HEK293 (cell line): ENCODE measurements at regions not wholly inside any gene's neighbourhood (a gene's known extent, or its start where the extent isn't known, plus 50 kb on each side); places are given as distances from the start of the nearest gene placed in this dataset.

ENCODE experiments used
- CTCF ChIA-PET: fragments of 350-600 bp; formaldehyde crosslinking; extraction: SDS; loops from one replicate; lab custom pipeline; 2021; ENCODE audit warnings: antibody characterized with exemption; lab: Yijun Ruan, JAX
- POLR2A ChIA-PET: fragments of 300-600 bp; formaldehyde crosslinking; extraction: SDS; loops from one replicate; lab custom pipeline; 2020; ENCODE audit warnings: antibody characterized with exemption, inconsistent platforms; lab: Yijun Ruan, JAX
- H3K27ac ChIP-seq: fragments of 200-500 bp; sonication (Bioruptor generic); 2 replicates; pipeline ENCODE4 v1.5.1; 2014; ENCODE audit warnings: low read depth, low read length, control low read depth, inconsistent platforms; ENCODE audit errors: extremely low read depth
- H3K36me3 ChIP-seq, 2 experiments: fragments of 200-500 bp in 1 of 2; sonication (Bioruptor generic) in 1 of 2; 1 replicate in 1 of 2; 2 replicates in 1 of 2; pipeline ENCODE4 v1.5.1; 2014 to 2017; ENCODE audit warnings: inconsistent platforms in 2 of 2, low read length in 2 of 2; ENCODE audit not compliant: control insufficient read depth in 2 of 2, insufficient read depth in 1 of 2
- H3K4me1 ChIP-seq: fragments of 200-500 bp; sonication (Bioruptor generic); 2 replicates; pipeline ENCODE4 v1.5.1; 2014; ENCODE audit warnings: mild to moderate bottlenecking, low read length, inconsistent platforms; ENCODE audit not compliant: control insufficient read depth, insufficient read depth
- H3K4me3 ChIP-seq: 2 replicates; pipeline ENCODE4 v1.5.1; 2011; ENCODE audit warnings: low read depth, mild to moderate bottlenecking, control low read depth, low read length, moderate library complexity
- H3K9me3 ChIP-seq: fragments of 200-500 bp; sonication (Bioruptor generic); 2 replicates; pipeline ENCODE4 v1.5.1; 2014; ENCODE audit warnings: low read depth, low read length, inconsistent platforms; ENCODE audit not compliant: control insufficient read depth, insufficient read depth
- FEZF1 ChIP-seq: fragments of 450-650 bp; formaldehyde crosslinking; IDR thresholded peaks from 2 replicates; pipeline ENCODE4 v1.5.1; 2016; ENCODE audit warnings: missing biosample characterization, missing genetic modification characterization
- HOXA7 ChIP-seq: sonication (generic); formaldehyde crosslinking; IDR thresholded peaks from 2 replicates; pipeline ENCODE4 v1.8.1; 2022; ENCODE audit warnings: missing genetic modification reagents, borderline replicate concordance
- PRDM10 ChIP-seq: fragments of 450-650 bp; formaldehyde crosslinking; IDR thresholded peaks from 2 replicates; pipeline ENCODE4 v1.5.1; 2016; ENCODE audit warnings: missing biosample characterization, missing genetic modification characterization
- SP2 ChIP-seq: fragments of 450-650 bp; formaldehyde crosslinking; IDR thresholded peaks from 2 replicates; pipeline ENCODE4 v1.5.1; 2016; ENCODE audit warnings: missing biosample characterization, missing genetic modification characterization
- ZBTB6 ChIP-seq: fragments of 450-650 bp; formaldehyde crosslinking; IDR thresholded peaks from 2 replicates; pipeline ENCODE4 v1.5.1; 2017; ENCODE audit warnings: missing biosample characterization, missing genetic modification characterization
- ZFP3 ChIP-seq: fragments of 450-650 bp; formaldehyde crosslinking; IDR thresholded peaks from 2 replicates; pipeline ENCODE4 v1.5.1; 2016; ENCODE audit warnings: low read depth, missing biosample characterization, missing genetic modification characterization
- ZNF146 ChIP-seq: fragments of 450-650 bp; formaldehyde crosslinking; IDR thresholded peaks from 2 replicates; pipeline ENCODE4 v1.5.1; 2016; ENCODE audit warnings: missing biosample characterization, missing genetic modification characterization
- ZNF169 ChIP-seq: fragments of 450-650 bp; formaldehyde crosslinking; IDR thresholded peaks from 2 replicates; pipeline ENCODE4 v1.5.1; 2016; ENCODE audit warnings: missing biosample characterization, missing genetic modification characterization
- ZNF223 ChIP-seq: fragments of 450-650 bp; formaldehyde crosslinking; IDR thresholded peaks from 2 replicates; pipeline ENCODE4 v1.5.1; 2016; ENCODE audit warnings: missing biosample characterization, missing genetic modification characterization
- ZNF248 ChIP-seq: fragments of 450-650 bp; formaldehyde crosslinking; IDR thresholded peaks from 2 replicates; pipeline ENCODE4 v1.5.1; 2017; ENCODE audit warnings: missing biosample characterization, missing genetic modification characterization
- ZNF362 ChIP-seq: fragments of 450-650 bp; formaldehyde crosslinking; IDR thresholded peaks from 2 replicates; pipeline ENCODE4 v1.5.1; 2016; ENCODE audit warnings: missing biosample characterization, missing genetic modification characterization
- ZNF48 ChIP-seq: fragments of 450-650 bp; formaldehyde crosslinking; IDR thresholded peaks from 2 replicates; pipeline ENCODE4 v1.5.1; 2016; ENCODE audit warnings: missing biosample characterization, missing genetic modification characterization
- ZNF518A ChIP-seq: fragments of 450-650 bp; formaldehyde crosslinking; conservative IDR thresholded peaks from 2 replicates; pipeline ENCODE4 v1.5.1; 2016; ENCODE audit warnings: low read depth, missing biosample characterization, missing genetic modification characterization
- ZNF521 ChIP-seq: fragments of 450-650 bp; formaldehyde crosslinking; IDR thresholded peaks from 2 replicates; pipeline ENCODE4 v1.5.1; 2017; ENCODE audit warnings: missing biosample characterization, mild to moderate bottlenecking, missing genetic modification characterization
- ZNF580 ChIP-seq: fragments of 450-650 bp; formaldehyde crosslinking; IDR thresholded peaks from 2 replicates; pipeline ENCODE4 v1.5.1; 2016; ENCODE audit warnings: missing biosample characterization, missing genetic modification characterization
- ZNF600 ChIP-seq: fragments of 450-650 bp; formaldehyde crosslinking; IDR thresholded peaks from 2 replicates; pipeline ENCODE4 v1.5.1; 2016; ENCODE audit warnings: missing biosample characterization, missing genetic modification characterization
- ZNF830 ChIP-seq: fragments of 450-650 bp; IDR thresholded peaks from 2 replicates; pipeline ENCODE4 v1.5.0; 2018; ENCODE audit warnings: missing biosample characterization, missing genetic modification characterization, low read depth, mild to moderate bottlenecking, moderate library complexity

- no peak for TF ChIP-seq ZNF518A (tag by site-specific recombination)
- TF ChIP-seq ZNF362 (tag by site-specific recombination) = no peak
- no peak for TF ChIP-seq ZNF169 (tag by site-specific recombination)
These were observed 461.5 kb upstream of the MKI67 start (continued) for GRCh38 chr10:128587689-128588088.

- Histone ChIP-seq H3K4me3 (no peak overlapping the region), H3K27ac (no peak overlapping the region)
These were observed 462.2 kb upstream of the MKI67 start for GRCh38 chr10:128588402-128588801.

GRCh38 chr10:128594688-128595087 is 468.5 kb upstream of the MKI67 start:
- POLR2A ChIA-PET = no interaction called here
- CTCF ChIA-PET = no interaction called here
- TF ChIP-seq ZNF48 = no peak
- no peaks in the 10 kb centered on the region for H3K4me1 ChIP-seq
- no peak overlapping the region for H3K27ac ChIP-seq
- no peak overlapping the region for H3K4me3 ChIP-seq
- no peaks in the 10 kb centered on the region for H3K36me3 ChIP-seq
- no peaks in the 10 kb centered on the region for H3K9me3 ChIP-seq

More at GRCh38 chr10:128588402-128588801, 462.2 kb upstream of the MKI67 start:
- H3K4me1 ChIP-seq = no peaks in the 10 kb centered on the region
- TF ChIP-seq ZBTB6 (tag by site-specific recombination) = no peak
- no peak for TF ChIP-seq SP2
- no peak for TF ChIP-seq ZNF223 (tag by site-specific recombination)
- no peak for TF ChIP-seq ZFP3 (tag by site-specific recombination)
- no peak for TF ChIP-seq HOXA7
- no peak for TF ChIP-seq ZNF600 (tag by site-specific recombination)
- no peak for TF ChIP-seq ZNF580 (tag by site-specific recombination)
- no peak for TF ChIP-seq ZNF521 (tag by site-specific recombination)
- no peak for TF ChIP-seq ZNF248 (tag by site-specific recombination)
- no peaks in the 10 kb centered on the region for H3K9me3 ChIP-seq
- CTCF ChIA-PET = no interaction called here
- POLR2A ChIA-PET = no interaction called here
- no peaks in the 10 kb centered on the region for H3K36me3 ChIP-seq

GRCh38 chr10:128596906-128597305 is 470.7 kb upstream of the MKI67 start:
- H3K36me3 ChIP-seq = no peaks in the 10 kb centered on the region
- no peaks in the 10 kb centered on the region for H3K4me1 ChIP-seq
- H3K9me3 ChIP-seq = no peaks in the 10 kb centered on the region
- H3K27ac ChIP-seq = no peak overlapping the region
- TF ChIP-seq PRDM10 (tag by site-specific recombination) = 0 out of 2 replicates have a peak, but pooled peaks have one; percentile 12
- TF ChIP-seq ZNF830 (tag by site-specific recombination) = no peak
- TF ChIP-seq ZNF146 (tag by site-specific recombination) = no peak
- no peak for TF ChIP-seq ZNF169 (tag by site-specific recombination)
- TF ChIP-seq FEZF1 = no peak
- ChIA-PET POLR2A (no interaction called here), CTCF (no interaction called here)
- H3K4me3 ChIP-seq = no peak overlapping the region
